Astrocyte of the hippocampus (primary cell): ENCODE measurements at regions not wholly inside any gene's neighbourhood (a gene's known extent, or its start where the extent isn't known, plus 50 kb on each side); places are given as distances from the start of the nearest gene placed in this dataset.

ENCODE experiments used
- DNase-seq: peaks from one replicate; pipeline ENCODE4 v3.0.0; 2011; ENCODE audit warnings: low read depth, low spot score

DNA sequence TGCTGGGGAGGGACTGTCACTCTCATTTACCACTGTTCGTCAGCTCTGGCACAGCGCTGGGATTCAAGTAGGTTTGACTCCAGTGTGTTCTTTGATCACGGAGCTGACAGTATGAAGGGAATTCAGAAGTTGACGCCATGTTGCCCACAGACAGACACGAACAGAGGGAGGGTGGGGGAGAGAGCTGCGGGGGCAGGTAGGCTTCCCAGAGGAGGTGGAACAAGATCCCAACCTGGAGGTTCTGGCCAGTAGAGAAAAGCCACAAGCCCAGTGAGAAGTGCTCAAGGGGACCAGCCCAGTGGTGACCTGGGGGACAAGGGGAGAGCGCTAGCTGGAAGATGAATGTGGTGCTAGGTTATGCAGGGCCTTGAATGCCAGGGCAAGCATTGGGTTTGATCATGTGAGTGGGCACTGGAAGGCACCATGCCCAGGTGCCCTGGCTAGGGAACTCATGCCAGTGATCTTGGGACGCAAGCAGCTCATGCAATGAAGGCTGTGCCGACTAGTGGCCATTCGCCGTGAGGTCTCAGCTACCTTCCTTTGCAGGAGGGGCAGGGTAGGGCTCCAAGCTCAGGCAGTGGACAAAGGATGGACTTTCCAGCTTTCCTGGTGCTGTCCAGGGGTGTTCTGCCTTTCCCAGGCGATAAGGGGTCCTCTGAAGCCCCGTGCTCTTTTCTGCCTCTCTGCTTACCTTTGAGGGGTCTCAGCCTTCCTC, 50.4 kb upstream of the APCDD1L start:
- DNase-seq = no peak
